Immature natural killer cell (primary cell): ENCODE measurements at regions not wholly inside any gene's neighbourhood (a gene's known extent, or its start where the extent isn't known, plus 50 kb on each side); places are given as distances from the start of the nearest gene placed in this dataset.
"Not testable (repeated sequence)": the region's sequence is repeated elsewhere in the genome, so short reads cannot be mapped to it uniquely, and the experiment has no call there.

ENCODE experiments used
- DNase-seq, 3 donors: peaks; one replicate each; pipeline ENCODE4 v3.0.0; 2022; ENCODE audit warnings: mixed read lengths in 1 of 3
- H3K27ac Mint-ChIP-seq, 6 donors: one replicate each; pipeline ENCODE4 v1.8.0; 2020; ENCODE audit warnings: mixed read lengths in 6 of 6, mild to moderate bottlenecking in 5 of 6, inconsistent platforms in 4 of 6, moderate library complexity in 3 of 6
- H3K27me3 Mint-ChIP-seq, 3 donors: one replicate each; pipeline ENCODE4 v1.8.0; 2020 to 2021; ENCODE audit warnings: low read depth in 3 of 3, mild to moderate bottlenecking in 3 of 3, mixed read lengths in 3 of 3, moderate library complexity in 3 of 3, inconsistent platforms in 1 of 3
- H3K36me3 Mint-ChIP-seq, 3 donors: one replicate each; pipeline ENCODE4 v1.8.0; 2020; ENCODE audit warnings: mixed read lengths in 3 of 3, inconsistent platforms in 2 of 3, mild to moderate bottlenecking in 2 of 3
- H3K4me1 Mint-ChIP-seq, 2 donors: one replicate each; pipeline ENCODE4 v1.8.0; 2020; ENCODE audit warnings: inconsistent platforms in 2 of 2, mild to moderate bottlenecking in 2 of 2, mixed read lengths in 2 of 2, moderate library complexity in 1 of 2
- H3K4me3 Mint-ChIP-seq, 5 donors: one replicate each; pipeline ENCODE4 v1.8.0; 2020; ENCODE audit warnings: mild to moderate bottlenecking in 5 of 5, mixed read lengths in 5 of 5, inconsistent platforms in 3 of 5, moderate library complexity in 3 of 5
- H3K9me3 Mint-ChIP-seq, 6 donors: one replicate each; pipeline ENCODE4 v1.8.0; 2020; ENCODE audit warnings: mild to moderate bottlenecking in 6 of 6, mixed read lengths in 6 of 6, inconsistent platforms in 4 of 6, moderate library complexity in 3 of 6

- no peak overlapping the region for H3K27ac Mint-ChIP-seq
- no peak for DNase-seq
- no peaks in the 10 kb centered on the region for H3K4me1 Mint-ChIP-seq
- H3K4me3 Mint-ChIP-seq: no peak overlapping the region
- H3K9me3 Mint-ChIP-seq: peaks cover 0 to 18% (median 8%) of the 10 kb centered on the region in 6 donors
- H3K27me3 Mint-ChIP-seq: peaks cover 0 to 2% (median 0%) of the 10 kb centered on the region in 3 donors
- H3K36me3 Mint-ChIP-seq: no peaks in the 10 kb centered on the region
Observed at GRCh38 chr2:163953390-163953907, 217.6 kb upstream of the FIGN start.

GRCh38 chr2:163951312-163951711 is 215.5 kb upstream of the FIGN start:
- Mint-ChIP-seq H3K4me1 (no peaks in the 10 kb centered on the region), H3K36me3 (no peaks in the 10 kb centered on the region), H3K4me3 (no peak overlapping the region), H3K27ac (no peak overlapping the region), H3K27me3 (peaks cover 0 to 2% (median 0%) of the 10 kb centered on the region in 3 donors), H3K9me3 (peaks cover 0 to 22% (median 10%) of the 10 kb centered on the region in 6 donors)
- no peak for DNase-seq

- H3K9me3 Mint-ChIP-seq: peaks cover 0 to 19% (median 7%) of the 10 kb centered on the region in 6 donors
- no peak for DNase-seq
- no peak overlapping the region for H3K27ac Mint-ChIP-seq
- no peaks in the 10 kb centered on the region for H3K4me1 Mint-ChIP-seq
- H3K36me3 Mint-ChIP-seq: no peaks in the 10 kb centered on the region
- H3K4me3 Mint-ChIP-seq: no peak overlapping the region
- peaks cover 0 to 2% (median 0%) of the 10 kb centered on the region in 3 donors for H3K27me3 Mint-ChIP-seq
Observed at GRCh38 chr2:163949693-163950092, 213.9 kb upstream of the FIGN start.

DNA sequence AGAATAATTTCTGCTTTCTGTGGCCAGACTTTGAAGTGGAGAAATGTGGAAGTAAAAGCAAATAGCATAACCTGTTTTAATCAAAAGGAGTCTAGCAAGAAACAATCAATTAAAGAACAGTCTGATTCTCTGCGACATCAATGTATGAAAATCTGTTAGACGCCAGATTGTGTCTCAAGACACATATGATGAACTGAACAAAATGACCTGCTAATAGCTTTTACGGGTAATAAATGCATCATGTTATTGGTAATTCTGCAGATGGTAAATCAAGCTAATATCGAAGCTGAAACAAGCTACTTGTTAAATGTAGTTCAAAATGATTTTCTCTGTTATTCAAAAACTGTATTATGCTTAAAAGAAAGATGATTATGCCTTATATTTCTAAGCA is 208.5 kb upstream of the FIGN start:
- no peak for DNase-seq
- H3K27ac Mint-ChIP-seq: no peak overlapping the region
- H3K4me1 Mint-ChIP-seq: no peaks in the 10 kb centered on the region
- H3K4me3 Mint-ChIP-seq: no peak overlapping the region
- peaks cover 0 to 3% (median under 1%) of the 10 kb centered on the region in 3 donors for H3K27me3 Mint-ChIP-seq
- peaks cover 0 to 2% (median 0%) of the 10 kb centered on the region in 3 donors for H3K36me3 Mint-ChIP-seq
- H3K9me3 Mint-ChIP-seq: peaks cover 4 to 46% (median 14%) of the 10 kb centered on the region in 6 donors

DNA sequence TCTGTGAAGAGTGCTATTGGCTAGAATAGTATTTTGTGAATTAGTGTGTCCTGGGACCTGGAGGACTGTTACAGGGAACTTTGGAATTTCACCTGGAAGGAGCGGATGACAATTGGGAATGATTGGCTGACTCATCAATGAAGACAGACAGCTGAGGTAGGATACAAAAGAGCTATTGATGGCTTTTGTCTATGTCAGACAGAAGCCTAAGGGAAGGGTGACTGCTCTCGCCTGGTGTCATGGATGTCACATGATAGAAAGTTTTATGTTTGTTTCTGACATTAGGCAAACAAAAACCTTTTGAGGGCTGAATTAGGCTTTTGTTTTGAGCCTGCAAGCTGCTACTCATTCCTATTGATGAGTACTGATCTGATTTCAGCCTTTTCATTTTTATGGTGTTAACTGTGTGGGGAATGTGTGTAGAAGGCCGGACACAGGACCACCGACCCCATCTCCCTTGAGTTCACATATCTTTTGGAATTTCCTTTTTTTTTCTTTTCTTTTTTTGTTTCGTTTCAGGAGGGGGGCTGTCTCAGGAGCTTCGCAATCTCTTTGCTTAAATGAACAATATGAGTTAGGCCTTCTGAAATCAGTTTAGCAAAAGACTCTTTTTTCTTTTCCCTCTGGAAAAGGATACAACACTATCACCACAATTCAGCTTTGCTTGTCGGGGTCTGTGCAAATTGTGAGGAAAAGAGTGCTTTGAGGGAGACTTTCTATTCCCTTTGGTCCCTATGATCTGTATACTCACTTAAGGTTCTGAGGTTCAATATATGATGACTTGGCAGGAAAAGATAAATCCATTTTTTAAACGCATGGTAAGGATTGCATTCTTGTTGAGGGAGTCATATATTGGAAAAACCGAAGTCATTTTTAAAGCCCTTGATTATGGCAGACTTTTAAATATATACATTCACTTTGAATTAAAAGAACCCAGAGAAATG is 207.9 kb upstream of the FIGN start:
- H3K27ac Mint-ChIP-seq: no peak overlapping the region
- H3K36me3 Mint-ChIP-seq: peaks cover 0 to 2% (median 0%) of the 10 kb centered on the region in 3 donors
- H3K9me3 Mint-ChIP-seq: peaks cover 4 to 53% (median 16%) of the 10 kb centered on the region in 6 donors
- no peaks in the 10 kb centered on the region for H3K4me1 Mint-ChIP-seq
- peaks cover 0 to 3% (median 1%) of the 10 kb centered on the region in 3 donors for H3K27me3 Mint-ChIP-seq
- no peak overlapping the region for H3K4me3 Mint-ChIP-seq
- no peak for DNase-seq

DNA sequence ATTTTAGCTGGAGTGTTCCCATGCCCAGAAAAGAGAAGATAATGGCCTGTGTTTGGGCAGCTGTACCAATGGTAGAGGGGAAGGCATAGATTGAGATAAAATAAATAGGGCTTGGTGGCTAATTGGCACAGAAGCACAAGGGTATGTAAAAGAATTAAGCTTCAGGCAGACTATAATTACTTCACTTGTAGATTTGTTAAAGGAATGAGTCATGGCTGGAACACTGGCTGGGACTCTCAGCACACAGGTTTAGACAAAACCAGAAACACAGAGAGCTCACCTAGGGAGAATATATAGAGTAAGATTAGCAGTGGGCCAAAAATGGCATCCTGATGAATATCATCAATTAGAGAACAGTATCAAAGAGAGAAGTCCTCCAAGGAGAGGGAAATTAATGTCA is 198.3 kb upstream of the FIGN start:
- peaks cover 7 to 45% (median 29%) of the 10 kb centered on the region in 6 donors for H3K9me3 Mint-ChIP-seq

DNA sequence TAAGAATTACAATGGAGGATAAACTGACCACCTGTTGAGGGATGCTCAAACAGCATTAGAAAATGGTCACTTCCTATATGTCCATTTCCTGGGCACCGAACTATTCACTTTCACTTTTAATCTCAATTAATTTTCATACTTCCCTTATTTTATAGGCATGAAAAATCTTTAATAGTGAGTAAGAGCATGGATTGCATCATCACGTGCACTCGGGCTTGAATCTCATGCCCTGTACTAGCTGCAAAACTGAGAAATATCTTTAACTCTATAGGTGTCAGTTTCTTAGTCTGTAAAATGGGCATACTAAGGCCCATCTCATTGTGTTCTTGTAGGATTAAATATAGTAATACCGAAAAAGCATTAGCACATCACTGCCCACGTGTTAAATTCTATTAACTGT is 183.9 kb upstream of the FIGN start:
- DNase-seq: no peak
- Mint-ChIP-seq H3K27me3 (no peaks in the 10 kb centered on the region), H3K4me1 (no peaks in the 10 kb centered on the region), H3K4me3 (no peak overlapping the region), H3K27ac (no peak overlapping the region), H3K9me3 (peaks cover 4 to 32% (median 9%) of the 10 kb centered on the region in 6 donors), H3K36me3 (peaks cover 0 to 3% (median 0%) of the 10 kb centered on the region in 3 donors)

More for the DNA sequence above, 198.3 kb upstream of the FIGN start:
- Mint-ChIP-seq H3K36me3 (no peaks in the 10 kb centered on the region), H3K27me3 (no peaks in the 10 kb centered on the region), H3K4me3 (no peak overlapping the region), H3K4me1 (no peaks in the 10 kb centered on the region), H3K27ac (no peak overlapping the region)
- DNase-seq: no peak

DNA sequence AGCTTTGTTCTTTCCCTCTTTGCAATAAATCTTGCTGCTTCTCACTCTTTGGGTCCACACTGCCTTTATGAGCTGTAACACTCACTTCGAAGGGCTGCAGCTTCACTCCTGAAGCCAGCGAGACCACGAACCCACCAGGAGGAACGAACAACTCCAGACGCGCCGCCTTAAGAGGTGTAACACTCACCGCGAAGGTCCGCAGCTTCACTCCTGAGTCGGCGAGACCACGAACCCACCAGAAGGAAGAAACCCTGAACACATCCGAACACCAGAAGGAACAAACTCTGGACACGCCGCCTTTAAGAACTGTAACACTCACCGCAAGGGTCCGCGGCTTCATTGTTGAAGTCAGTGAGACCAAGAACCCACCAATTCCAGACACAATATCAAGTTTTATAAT is 178.7 kb upstream of the FIGN start:
- not testable (repeated sequence) for H3K4me1 Mint-ChIP-seq, DNase-seq, H3K27ac Mint-ChIP-seq, H3K4me3 Mint-ChIP-seq, H3K36me3 Mint-ChIP-seq, H3K27me3 Mint-ChIP-seq
- H3K9me3 Mint-ChIP-seq: peaks cover 10 to 36% (median 17%) of the 10 kb centered on the region in 6 donors

DNA sequence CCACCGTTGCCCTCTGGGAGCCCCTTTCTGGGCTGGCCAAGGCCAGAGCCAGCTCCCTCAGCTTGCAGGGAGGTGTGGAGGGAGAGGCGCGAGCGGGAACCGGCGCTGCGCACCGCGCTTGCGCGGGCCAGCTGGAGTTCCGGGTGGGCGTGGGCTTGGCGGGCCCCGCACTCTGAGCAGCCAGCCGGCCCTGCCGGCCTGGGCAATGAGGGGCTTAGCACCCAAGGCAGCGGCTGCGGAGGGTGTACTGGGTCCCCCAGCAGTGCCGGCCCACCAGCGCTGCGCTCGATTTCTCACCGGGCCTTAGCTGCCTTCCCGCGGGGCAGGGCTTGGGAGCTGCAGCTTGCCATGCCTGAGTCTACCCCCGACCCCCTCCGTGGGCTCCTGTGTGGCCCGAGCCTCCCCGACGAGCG is 177.7 kb upstream of the FIGN start:
- H3K4me1 Mint-ChIP-seq, H3K36me3 Mint-ChIP-seq, DNase-seq, H3K4me3 Mint-ChIP-seq, H3K27me3 Mint-ChIP-seq, H3K27ac Mint-ChIP-seq: not testable (repeated sequence)
- peaks cover 11 to 33% (median 19%) of the 10 kb centered on the region in 6 donors for H3K9me3 Mint-ChIP-seq

- H3K4me1 Mint-ChIP-seq: no peaks in the 10 kb centered on the region
- no peak overlapping the region for H3K4me3 Mint-ChIP-seq
- H3K36me3 Mint-ChIP-seq: no peaks in the 10 kb centered on the region
- H3K27ac Mint-ChIP-seq: no peak overlapping the region
- DNase-seq: no peak
- peaks cover 11 to 35% (median 22%) of the 10 kb centered on the region in 6 donors for H3K9me3 Mint-ChIP-seq
- H3K27me3 Mint-ChIP-seq: no peaks in the 10 kb centered on the region
Observed at GRCh38 chr2:163909411-163910080, 173.7 kb upstream of the FIGN start.

- no peak for DNase-seq
- Mint-ChIP-seq H3K9me3 (peaks cover 8 to 36% (median 24%) of the 10 kb centered on the region in 6 donors), H3K36me3 (no peaks in the 10 kb centered on the region), H3K27me3 (no peaks in the 10 kb centered on the region), H3K27ac (no peak overlapping the region), H3K4me1 (no peaks in the 10 kb centered on the region), H3K4me3 (no peak overlapping the region)
Observed at GRCh38 chr2:163906410-163906809, 170.6 kb upstream of the FIGN start.

DNA sequence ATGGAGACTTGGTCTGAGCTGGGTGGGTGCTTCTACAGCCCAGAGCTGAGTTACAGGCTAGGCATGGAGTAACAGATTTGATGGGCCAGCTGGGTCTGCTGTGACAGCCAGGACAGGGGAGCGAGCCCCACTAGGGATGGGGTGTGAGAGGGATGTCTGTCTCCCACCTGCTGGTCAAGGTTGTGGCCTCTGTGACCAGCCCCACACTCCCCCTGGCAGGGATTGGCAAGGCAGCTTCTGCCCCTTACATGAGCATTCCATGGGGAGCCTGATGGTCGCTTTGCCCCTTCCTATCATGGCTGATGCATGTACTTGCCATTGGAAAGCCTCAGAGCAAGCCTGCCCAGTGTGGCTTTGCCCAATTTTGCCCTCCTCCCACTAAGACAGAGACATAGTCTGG is 162.0 kb upstream of the FIGN start:
- H3K27ac Mint-ChIP-seq: no peak overlapping the region
- H3K36me3 Mint-ChIP-seq: peaks cover 0 to 3% (median 0%) of the 10 kb centered on the region in 3 donors
- DNase-seq: no peak
- H3K4me3 Mint-ChIP-seq: no peak overlapping the region
- no peaks in the 10 kb centered on the region for H3K4me1 Mint-ChIP-seq
- peaks cover 12 to 62% (median 23%) of the 10 kb centered on the region in 6 donors for H3K9me3 Mint-ChIP-seq
- H3K27me3 Mint-ChIP-seq: no peaks in the 10 kb centered on the region

DNA sequence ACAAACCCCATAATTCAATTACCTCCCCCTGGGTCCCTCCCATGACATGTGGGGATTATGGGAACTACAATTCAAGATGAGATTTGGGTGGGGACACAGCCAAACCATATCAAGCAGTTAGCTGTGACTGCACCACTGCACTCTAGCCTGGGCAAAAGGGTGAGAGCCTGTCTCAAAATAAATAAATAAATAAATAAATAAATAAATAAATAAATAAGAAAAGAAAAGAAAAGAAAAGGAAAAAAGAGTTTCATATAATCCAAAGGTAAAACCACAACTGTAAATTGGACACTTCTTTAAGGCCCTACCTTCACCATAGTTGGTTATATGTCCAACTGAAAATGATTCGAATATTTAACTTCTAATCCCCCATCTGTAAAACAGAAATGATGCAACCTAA is 157.6 kb upstream of the FIGN start:
- DNase-seq, H3K4me3 Mint-ChIP-seq, H3K27me3 Mint-ChIP-seq: not testable (repeated sequence)

DNA sequence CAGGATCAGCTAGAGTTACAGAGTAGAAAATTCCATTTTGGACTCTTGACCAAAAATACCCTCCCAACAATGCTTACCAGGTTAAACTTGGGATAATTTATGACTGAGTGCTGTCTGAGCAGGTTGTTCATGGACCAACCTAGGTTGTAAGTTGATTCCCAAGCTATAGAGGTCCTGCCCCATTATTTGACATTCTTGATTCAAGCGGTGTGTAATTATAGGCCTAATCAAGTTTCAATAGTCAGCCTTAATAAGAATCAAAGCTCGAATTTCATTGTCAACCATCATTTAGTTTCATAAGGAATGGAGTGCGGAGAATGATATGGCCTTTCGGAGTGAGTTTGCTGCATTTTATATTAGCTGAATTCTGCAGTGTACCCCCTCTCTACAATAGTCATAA is 152.8 kb upstream of the FIGN start:
- H3K27me3 Mint-ChIP-seq: no peaks in the 10 kb centered on the region
- no peaks in the 10 kb centered on the region for H3K36me3 Mint-ChIP-seq
- no peak overlapping the region for H3K4me3 Mint-ChIP-seq
- H3K9me3 Mint-ChIP-seq: peaks cover 3 to 35% (median 16%) of the 10 kb centered on the region in 6 donors
- H3K27ac Mint-ChIP-seq: no peak overlapping the region
- no peak for DNase-seq
- no peaks in the 10 kb centered on the region for H3K4me1 Mint-ChIP-seq

More for the DNA sequence above, 157.6 kb upstream of the FIGN start:
- not testable (repeated sequence) for H3K27ac Mint-ChIP-seq, H3K36me3 Mint-ChIP-seq, H3K4me1 Mint-ChIP-seq
- H3K9me3 Mint-ChIP-seq: peaks cover 6 to 45% (median 19%) of the 10 kb centered on the region in 6 donors
